WTC11 (cell line): ENCODE measurements at regions not wholly inside any gene's neighbourhood (a gene's known extent, or its start where the extent isn't known, plus 50 kb on each side); places are given as distances from the start of the nearest gene placed in this dataset.

ENCODE experiments used
- ATAC-seq: fragments of 200-7000 bp; cut with Tn5 transposase; 2 replicates; pipeline ENCODE4 v1.10.0; 2021; ENCODE audit warnings: mild to moderate bottlenecking, moderate library complexity
- CTCF ChIA-PET: fragments of 300-600 bp; sonication (Branson Sonifier 250); formaldehyde crosslinking; loops from one replicate; lab custom pipeline; 2021; ENCODE audit warnings: antibody characterized with exemption; lab: Charles Lee
- POLR2A ChIA-PET: fragments of 350-600 bp; sonication (Branson Sonifier 250); formaldehyde crosslinking; loops from one replicate; lab custom pipeline; 2021; ENCODE audit warnings: antibody characterized with exemption; lab: Charles Lee
- DNase-seq: peaks from one replicate; pipeline ENCODE4 v3.0.0; 2021; ENCODE audit warnings: low spot score
- H3K27ac Mint-ChIP-seq: 2 replicates; pipeline ENCODE4 v1.8.0; 2021; ENCODE audit warnings: mixed read lengths
- H3K27me3 Mint-ChIP-seq: 2 replicates; pipeline ENCODE4 v1.8.0; 2021; ENCODE audit warnings: low read depth, mild to moderate bottlenecking, moderate library complexity, mixed read lengths
- H3K36me3 Mint-ChIP-seq: 2 replicates; pipeline ENCODE4 v1.8.0; 2021; ENCODE audit warnings: mixed read lengths
- H3K4me1 Mint-ChIP-seq: 2 replicates; pipeline ENCODE4 v1.8.0; 2022; ENCODE audit warnings: mixed read lengths
- H3K4me3 Mint-ChIP-seq: 2 replicates; pipeline ENCODE4 v1.8.0; 2021; ENCODE audit warnings: mild to moderate bottlenecking, moderate library complexity, mixed read lengths
- H3K9me3 Mint-ChIP-seq: 2 replicates; pipeline ENCODE4 v1.8.0; 2021; ENCODE audit warnings: mixed read lengths
- ATF1 ChIP-seq: sonication (generic); formaldehyde crosslinking; IDR thresholded peaks from 2 replicates; pipeline ENCODE4 v1.8.1; 2023; ENCODE audit warnings: mild to moderate bottlenecking, moderate library complexity, missing genetic modification reagents
- E2F5 ChIP-seq: sonication (generic); formaldehyde crosslinking; IDR thresholded peaks from 2 replicates; pipeline ENCODE4 v1.8.1; 2022; ENCODE audit warnings: mild to moderate bottlenecking, moderate library complexity, missing genetic modification reagents
- EMX1 ChIP-seq: fragments of 250-450 bp; sonication (Bioruptor Pico); IDR thresholded peaks from 2 replicates; pipeline ENCODE4 v1.8.0; 2021; ENCODE audit warnings: mild to moderate bottlenecking
- ETV6 ChIP-seq: sonication (generic); formaldehyde crosslinking; IDR thresholded peaks from 2 replicates; pipeline ENCODE4 v1.8.1; 2022; ENCODE audit warnings: mild to moderate bottlenecking, missing genetic modification reagents
- FOXJ3 ChIP-seq: sonication (generic); formaldehyde crosslinking; IDR thresholded peaks from 2 replicates; pipeline ENCODE4 v1.9.0; 2021; ENCODE audit warnings: missing genetic modification reagents, mild to moderate bottlenecking, borderline replicate concordance
- GTF2I ChIP-seq: fragments of 250-450 bp; sonication (Bioruptor Pico); conservative IDR thresholded peaks from 2 replicates; pipeline ENCODE4 v1.4.0; 2021; ENCODE audit warnings: mild to moderate bottlenecking
- IRF2 ChIP-seq: sonication (generic); formaldehyde crosslinking; IDR thresholded peaks from 2 replicates; pipeline ENCODE4 v1.8.0; 2022; ENCODE audit warnings: low read depth, missing genetic modification reagents, borderline replicate concordance
- MXD4 ChIP-seq: fragments of 250-450 bp; sonication (Bioruptor Pico); IDR thresholded peaks from 2 replicates; pipeline ENCODE4 v1.8.0; 2021; ENCODE audit warnings: mild to moderate bottlenecking, moderate library complexity, borderline replicate concordance
- NFATC4 ChIP-seq: fragments of 250-450 bp; sonication (Bioruptor Pico); IDR thresholded peaks from 2 replicates; pipeline ENCODE4 v1.9.0; 2021; ENCODE audit warnings: mild to moderate bottlenecking
- NR3C1 ChIP-seq: sonication (generic); formaldehyde crosslinking; conservative IDR thresholded peaks from 2 replicates; pipeline ENCODE4 v1.8.1; 2023; ENCODE audit warnings: low read depth, mild to moderate bottlenecking, missing genetic modification reagents
- RELA ChIP-seq: sonication (generic); formaldehyde crosslinking; IDR thresholded peaks from 2 replicates; pipeline ENCODE4 v1.8.1; 2022; ENCODE audit warnings: missing genetic modification reagents, mild to moderate bottlenecking, borderline replicate concordance
- TCF7 ChIP-seq: sonication (generic); formaldehyde crosslinking; IDR thresholded peaks from 2 replicates; pipeline ENCODE4 v1.8.0; 2022; ENCODE audit warnings: mild to moderate bottlenecking, low read depth, missing genetic modification reagents, moderate library complexity
- TP53 ChIP-seq: sonication (generic); formaldehyde crosslinking; IDR thresholded peaks from 2 replicates; pipeline ENCODE4 v1.8.1; 2023; ENCODE audit warnings: mild to moderate bottlenecking, missing genetic modification reagents
- ZNF317 ChIP-seq: sonication (generic); formaldehyde crosslinking; IDR thresholded peaks from 2 replicates; pipeline ENCODE4 v1.8.1; 2023; ENCODE audit warnings: low read depth, mild to moderate bottlenecking, moderate library complexity, missing genetic modification reagents, borderline replicate concordance
- ZNF396 ChIP-seq: fragments of 250-450 bp; sonication (Bioruptor Pico); IDR thresholded peaks from 2 replicates; pipeline ENCODE4 v1.8.0; 2021; ENCODE audit warnings: mild to moderate bottlenecking, moderate library complexity, borderline replicate concordance
- ZNF416 ChIP-seq: fragments of 250-450 bp; sonication (Bioruptor Pico); IDR thresholded peaks from 2 replicates; pipeline ENCODE4 v1.9.0; 2021; ENCODE audit warnings: mild to moderate bottlenecking, inconsistent platforms
- ZNF425 ChIP-seq: fragments of 250-450 bp; sonication (Bioruptor Pico); conservative IDR thresholded peaks from 2 replicates; pipeline ENCODE4 v1.9.0; 2021; ENCODE audit warnings: mild to moderate bottlenecking
- ZNF512 ChIP-seq: sonication (generic); formaldehyde crosslinking; IDR thresholded peaks from 2 replicates; pipeline ENCODE4 v1.8.1; 2022; ENCODE audit warnings: missing genetic modification reagents, borderline replicate concordance
- ZNF671 ChIP-seq: fragments of 250-450 bp; sonication (Bioruptor Pico); IDR thresholded peaks from 2 replicates; pipeline ENCODE4 v1.8.0; 2021; ENCODE audit warnings: mild to moderate bottlenecking
- TF ChIP-seq, protein P1 (sequence below): sonication (generic); formaldehyde crosslinking; IDR thresholded peaks from 2 replicates; pipeline ENCODE4 v1.8.0; 2022; ENCODE audit warnings: mild to moderate bottlenecking, missing genetic modification reagents
- TF ChIP-seq, protein P2 (sequence below): fragments of 250-450 bp; sonication (Bioruptor Pico); IDR thresholded peaks from 2 replicates; pipeline ENCODE4 v1.9.0; 2021; ENCODE audit warnings: mild to moderate bottlenecking
- TF ChIP-seq, protein P3 (sequence below): sonication (generic); formaldehyde crosslinking; conservative IDR thresholded peaks from 2 replicates; pipeline ENCODE4 v1.8.1; 2022; ENCODE audit warnings: mild to moderate bottlenecking, missing genetic modification reagents
- TF ChIP-seq, protein P4 (sequence below): sonication (generic); formaldehyde crosslinking; IDR thresholded peaks from 2 replicates; pipeline ENCODE4 v1.8.0; 2023; ENCODE audit warnings: mild to moderate bottlenecking, missing genetic modification reagents

GRCh38 chr3:84126160-84126559 is 832.6 kb upstream of the CADM2 start:
- TF ChIP-seq, protein P1, sequence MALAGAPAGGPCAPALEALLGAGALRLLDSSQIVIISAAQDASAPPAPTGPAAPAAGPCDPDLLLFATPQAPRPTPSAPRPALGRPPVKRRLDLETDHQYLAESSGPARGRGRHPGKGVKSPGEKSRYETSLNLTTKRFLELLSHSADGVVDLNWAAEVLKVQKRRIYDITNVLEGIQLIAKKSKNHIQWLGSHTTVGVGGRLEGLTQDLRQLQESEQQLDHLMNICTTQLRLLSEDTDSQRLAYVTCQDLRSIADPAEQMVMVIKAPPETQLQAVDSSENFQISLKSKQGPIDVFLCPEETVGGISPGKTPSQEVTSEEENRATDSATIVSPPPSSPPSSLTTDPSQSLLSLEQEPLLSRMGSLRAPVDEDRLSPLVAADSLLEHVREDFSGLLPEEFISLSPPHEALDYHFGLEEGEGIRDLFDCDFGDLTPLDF (CRISPR knock-in tag): no peak
- TF ChIP-seq, protein P2, sequence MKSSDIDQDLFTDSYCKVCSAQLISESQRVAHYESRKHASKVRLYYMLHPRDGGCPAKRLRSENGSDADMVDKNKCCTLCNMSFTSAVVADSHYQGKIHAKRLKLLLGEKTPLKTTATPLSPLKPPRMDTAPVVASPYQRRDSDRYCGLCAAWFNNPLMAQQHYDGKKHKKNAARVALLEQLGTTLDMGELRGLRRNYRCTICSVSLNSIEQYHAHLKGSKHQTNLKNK (CRISPR knock-in tag): no peak
- no peak for TF ChIP-seq ZNF425 (CRISPR knock-in tag)
- TF ChIP-seq ZNF512 (CRISPR knock-in tag): no peak
- TF ChIP-seq E2F5 (CRISPR knock-in tag): no peak
- TF ChIP-seq EMX1 (CRISPR knock-in tag): no peak
- no peak for TF ChIP-seq NR3C1 (CRISPR knock-in tag)
- TF ChIP-seq TP53 (CRISPR knock-in tag): no peak
- TF ChIP-seq ATF1 (CRISPR knock-in tag): no peak
- TF ChIP-seq ZNF416 (CRISPR knock-in tag): no peak
- TF ChIP-seq ZNF671 (CRISPR knock-in tag): no peak
- no peak for TF ChIP-seq ETV6
- no peak for TF ChIP-seq NFATC4 (CRISPR knock-in tag)
- TF ChIP-seq RELA (CRISPR knock-in tag): no peak
- no peak for TF ChIP-seq IRF2 (CRISPR knock-in tag)
- no peak for TF ChIP-seq MXD4 (CRISPR knock-in tag)
- no peak for TF ChIP-seq TCF7 (CRISPR knock-in tag)
- TF ChIP-seq, all 79 proteins: peak for 0
- Mint-ChIP-seq H3K27me3 (no peaks in the 10 kb centered on the region; the same call in 1 of the 2 replicates), H3K4me1 (no peaks in the 10 kb centered on the region), H3K36me3 (no peaks in the 10 kb centered on the region), H3K27ac (no peak overlapping the region), H3K9me3 (peaks cover 3% of the 10 kb centered on the region; the same call in 1 of the 2 replicates), H3K4me3 (no peak overlapping the region)
- ATAC-seq (no peak), DNase-seq (no peak)
- ChIA-PET CTCF (interaction anchor here (1.7 kb wide), 1 partner anchor 10 kb away, joined by 8 read pairs; no protein-coding TSS in a partner anchor), POLR2A (no interaction called here)

GRCh38 chr3:84128024-84128423 is 830.8 kb upstream of the CADM2 start:
- Mint-ChIP-seq H3K36me3 (no peaks in the 10 kb centered on the region), H3K27me3 (no peaks in the 10 kb centered on the region; the same call in 1 of the 2 replicates), H3K27ac (no peak overlapping the region), H3K4me3 (no peak overlapping the region), H3K4me1 (no peaks in the 10 kb centered on the region)
- POLR2A ChIA-PET: no interaction called here
- ATAC-seq: no peak
- CTCF ChIA-PET: no interaction called here
- TF ChIP-seq, protein P3, sequence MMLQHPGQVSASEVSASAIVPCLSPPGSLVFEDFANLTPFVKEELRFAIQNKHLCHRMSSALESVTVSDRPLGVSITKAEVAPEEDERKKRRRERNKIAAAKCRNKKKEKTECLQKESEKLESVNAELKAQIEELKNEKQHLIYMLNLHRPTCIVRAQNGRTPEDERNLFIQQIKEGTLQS (CRISPR knock-in tag): no peak
- TF ChIP-seq FOXJ3 (CRISPR knock-in tag) (no peak), GTF2I (CRISPR knock-in tag) (no peak), ZNF396 (no peak), E2F5 (CRISPR knock-in tag) (no peak), ZNF317 (no peak)
- TF ChIP-seq, protein P4, sequence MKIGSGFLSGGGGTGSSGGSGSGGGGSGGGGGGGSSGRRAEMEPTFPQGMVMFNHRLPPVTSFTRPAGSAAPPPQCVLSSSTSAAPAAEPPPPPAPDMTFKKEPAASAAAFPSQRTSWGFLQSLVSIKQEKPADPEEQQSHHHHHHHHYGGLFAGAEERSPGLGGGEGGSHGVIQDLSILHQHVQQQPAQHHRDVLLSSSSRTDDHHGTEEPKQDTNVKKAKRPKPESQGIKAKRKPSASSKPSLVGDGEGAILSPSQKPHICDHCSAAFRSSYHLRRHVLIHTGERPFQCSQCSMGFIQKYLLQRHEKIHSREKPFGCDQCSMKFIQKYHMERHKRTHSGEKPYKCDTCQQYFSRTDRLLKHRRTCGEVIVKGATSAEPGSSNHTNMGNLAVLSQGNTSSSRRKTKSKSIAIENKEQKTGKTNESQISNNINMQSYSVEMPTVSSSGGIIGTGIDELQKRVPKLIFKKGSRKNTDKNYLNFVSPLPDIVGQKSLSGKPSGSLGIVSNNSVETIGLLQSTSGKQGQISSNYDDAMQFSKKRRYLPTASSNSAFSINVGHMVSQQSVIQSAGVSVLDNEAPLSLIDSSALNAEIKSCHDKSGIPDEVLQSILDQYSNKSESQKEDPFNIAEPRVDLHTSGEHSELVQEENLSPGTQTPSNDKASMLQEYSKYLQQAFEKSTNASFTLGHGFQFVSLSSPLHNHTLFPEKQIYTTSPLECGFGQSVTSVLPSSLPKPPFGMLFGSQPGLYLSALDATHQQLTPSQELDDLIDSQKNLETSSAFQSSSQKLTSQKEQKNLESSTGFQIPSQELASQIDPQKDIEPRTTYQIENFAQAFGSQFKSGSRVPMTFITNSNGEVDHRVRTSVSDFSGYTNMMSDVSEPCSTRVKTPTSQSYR (CRISPR knock-in tag): no peak
- TF ChIP-seq, all 79 proteins: peak for 0
- peaks cover 3% of the 10 kb centered on the region; the same call in 1 of the 2 replicates for H3K9me3 Mint-ChIP-seq
- no peak for DNase-seq
